K562 (cell line): ENCODE measurements at regions not wholly inside any gene's neighbourhood (a gene's known extent, or its start where the extent isn't known, plus 50 kb on each side); places are given as distances from the start of the nearest gene placed in this dataset.
A peak's percentile ranks its signal among the peaks of the same experiment; 100 is the strongest.

Source experiments
- ATAC-seq: fragments of 200-7000 bp; cut with Tn5 transposase; 3 replicates; pipeline ENCODE4 v1.9.1; 2020; ENCODE audit warnings: moderate library complexity
- BruUV-seq: library from RNA; stranded (reverse); fragments of 400-500 nt; replicated peaks from 2 replicates; lab custom pipeline; 2021; lab: Mats Ljungman, UMichigan
- CTCF ChIA-PET: fragments of 300-600 bp; formaldehyde crosslinking; extraction: SDS; loops from one replicate; lab custom pipeline; 2021; ENCODE audit warnings: low intra/inter-chr PET ratio; lab: Yijun Ruan, JAX
- POLR2A ChIA-PET: fragments of 300-600, 350-650 bp; sonication (Branson Sonifier 250); formaldehyde crosslinking; extraction: SDS; loops from one replicate; lab custom pipeline; 2021; ENCODE audit warnings: antibody characterized with exemption, inconsistent platforms; lab: Yijun Ruan, JAX
- DNase-seq, 4 experiments: peaks; one replicate each; pipeline versions ENCODE4 v3.0.0 to v3.0.0-alpha.2; 2011 to 2018; ENCODE audit warnings: low spot score in 3 of 4, mixed read lengths in 3 of 4; ENCODE audit errors: extremely low read depth in 1 of 4
- FAIRE-seq: peaks from 2 replicates; lab custom pipeline; 2011; peaks lifted over from hg19 to GRCh38; lab: Jason Lieb, UNC
- H2AFZ ChIP-seq: 2 replicates; pipeline ENCODE4 v1.6.0; 2011; ENCODE audit warnings: low read depth, low read length, control low read depth, inconsistent platforms
- H3K27ac ChIP-seq: fragments of 200-600 bp; 3 replicates; pipeline ENCODE4 v1.8.0; 2011; ENCODE audit warnings: low read depth, mild to moderate bottlenecking, control low read depth, inconsistent platforms, low read length, moderate library complexity, mixed read lengths; ENCODE audit errors: extremely low read depth
- H3K27me3 ChIP-seq, 2 experiments: fragments of 300-600 bp in 1 of 2; 2 replicates in 1 of 2; 3 replicates in 1 of 2; pipeline versions ENCODE4 v1.6.0 to v1.8.0; 2011; ENCODE audit warnings: inconsistent platforms in 2 of 2, low read length in 2 of 2, mild to moderate bottlenecking in 1 of 2, mixed read lengths in 1 of 2, moderate library complexity in 1 of 2; ENCODE audit not compliant: control insufficient read depth in 2 of 2, insufficient read depth in 2 of 2
- H3K36me3 ChIP-seq: fragments of 300-600 bp; 3 replicates; pipeline ENCODE4 v1.8.0; 2011; ENCODE audit warnings: mild to moderate bottlenecking, low read length, inconsistent platforms; ENCODE audit not compliant: control insufficient read depth, insufficient read depth
- H3K4me1 ChIP-seq, 2 experiments: fragments of 200-600 bp in 1 of 2; replicated peaks in 1 of 2; 2 replicates in 1 of 2; 3 replicates in 1 of 2; pipeline versions ENCODE4 v1.5.1 to v1.8.0; 2011; ENCODE audit warnings: inconsistent platforms in 2 of 2, low read length in 2 of 2, mild to moderate bottlenecking in 1 of 2, mixed read lengths in 1 of 2, moderate library complexity in 1 of 2; ENCODE audit not compliant: control insufficient read depth in 2 of 2, insufficient read depth in 2 of 2
- H3K4me2 ChIP-seq: 2 replicates; pipeline ENCODE4 v1.6.1; 2011; ENCODE audit warnings: low read length, control low read depth, inconsistent platforms, mixed read lengths; ENCODE audit not compliant: insufficient read depth
- H3K4me3 ChIP-seq: fragments of 200-600 bp; sonication (generic), shearing (Covaris generic); 2 replicates; pipeline ENCODE4 v1.5.1; 2016; ENCODE audit warnings: control low read depth, inconsistent platforms
- H3K79me2 ChIP-seq: fragments of 200-600 bp; 3 replicates; pipeline ENCODE4 v1.8.0; 2011; ENCODE audit warnings: low read length, inconsistent platforms; ENCODE audit not compliant: control insufficient read depth, insufficient read depth
- H3K9ac ChIP-seq, 2 experiments: 2 replicates each; pipeline versions ENCODE4 v1.6.0 to v1.6.1; 2011; ENCODE audit warnings: low read depth in 2 of 2, low read length in 2 of 2, control low read depth in 1 of 2, inconsistent platforms in 1 of 2, mild to moderate bottlenecking in 1 of 2, mixed read lengths in 1 of 2; ENCODE audit not compliant: insufficient read depth in 1 of 2
- H3K9me1 ChIP-seq: one replicate; pipeline ENCODE4 v1.6.0; 2011; ENCODE audit warnings: inconsistent platforms, mild to moderate bottlenecking, low read length, moderate library complexity; ENCODE audit not compliant: control insufficient read depth, insufficient read depth
- H3K9me3 ChIP-seq: replicated peaks from 2 replicates; pipeline ENCODE4 v1.5.1; 2011; ENCODE audit warnings: low read depth, low read length, inconsistent platforms; ENCODE audit not compliant: control insufficient read depth, insufficient read depth
- H4K20me1 ChIP-seq: replicated peaks from 2 replicates; pipeline ENCODE4 v1.6.1; 2011; ENCODE audit warnings: low read length, inconsistent platforms, mixed read lengths; ENCODE audit not compliant: control insufficient read depth, insufficient read depth
- C11orf30 ChIP-seq: fragments of 450-650 bp; IDR thresholded peaks from 2 replicates; pipeline ENCODE4 v1.6.1; 2016; ENCODE audit warnings: low read depth, mild to moderate bottlenecking
- CTCF ChIP-seq, 3 experiments: IDR thresholded peaks in 2 of 3; conservative IDR thresholded peaks in 1 of 3; 2 replicates each; pipeline ENCODE4 v1.5.1; 2011 to 2012; ENCODE audit warnings: low read length in 3 of 3, mild to moderate bottlenecking in 3 of 3, control low read depth in 2 of 3, improper control_type of control experiment in 1 of 3, inconsistent platforms in 1 of 3, low read depth in 1 of 3, mixed read lengths in 1 of 3, moderate library complexity in 1 of 3; ENCODE audit not compliant: insufficient read depth in 2 of 3
- EWSR1 ChIP-seq: fragments of 450-650 bp; IDR thresholded peaks from 2 replicates; pipeline ENCODE4 v1.6.1; 2018; ENCODE audit warnings: borderline replicate concordance, mild to moderate bottlenecking, low read depth, moderate library complexity; ENCODE audit not compliant: partially characterized antibody
- HDAC3 ChIP-seq: fragments of 450-650 bp; IDR thresholded peaks from 2 replicates; pipeline ENCODE4 v1.6.1; 2018; ENCODE audit warnings: borderline replicate concordance, mild to moderate bottlenecking, moderate library complexity; ENCODE audit not compliant: partially characterized antibody
- MAFF ChIP-seq: IDR thresholded peaks from 2 replicates; pipeline ENCODE4 v1.6.1; 2012; ENCODE audit warnings: low read length, improper control_type of control experiment
- MAFG ChIP-seq: fragments of 450-650 bp; conservative IDR thresholded peaks from 2 replicates; pipeline ENCODE4 v1.6.1; 2016; ENCODE audit warnings: missing genetic modification characterization, missing compliant biosample characterization
- MAFK ChIP-seq: IDR thresholded peaks from 2 replicates; pipeline ENCODE4 v1.6.1; 2011; ENCODE audit warnings: low read length, improper control_type of control experiment
- NFIC ChIP-seq: fragments of 450-650 bp; IDR thresholded peaks from 2 replicates; pipeline ENCODE4 v1.6.1; 2017; ENCODE audit warnings: mild to moderate bottlenecking, inconsistent platforms
- NFIX ChIP-seq: fragments of 250-450 bp; sonication (Bioruptor Pico); IDR thresholded peaks from 2 replicates; pipeline ENCODE4 v1.4.0; 2020; ENCODE audit warnings: low read depth, mild to moderate bottlenecking, moderate library complexity
- PHF21A ChIP-seq: fragments of 450-650 bp; IDR thresholded peaks from 2 replicates; pipeline ENCODE4 v1.6.1; 2017; ENCODE audit warnings: low read depth, borderline replicate concordance
- PHTF2 ChIP-seq: fragments of 250-450 bp; sonication (Bioruptor Pico); IDR thresholded peaks from 2 replicates; pipeline ENCODE4 v1.5.0; 2021; ENCODE audit warnings: mild to moderate bottlenecking
- RBM22 ChIP-seq: fragments of 200-400 bp; formaldehyde crosslinking; IDR thresholded peaks from 2 replicates; pipeline ENCODE4 v1.6.1; 2018; ENCODE audit warnings: low read length, low read depth; ENCODE audit not compliant: poor library complexity, severe bottlenecking
- ZNF197 ChIP-seq: fragments of 200-800 bp; sonication (Bioruptor generic); IDR thresholded peaks from 2 replicates; pipeline ENCODE4 v1.6.1; 2016; ENCODE audit warnings: low read depth, missing genetic modification characterization, missing compliant biosample characterization
- ZNF316 ChIP-seq: fragments of 450-650 bp; IDR thresholded peaks from 2 replicates; pipeline ENCODE4 v1.6.1; 2016
- ZNF699 ChIP-seq: fragments of 250-450 bp; sonication (Bioruptor Pico); IDR thresholded peaks from 2 replicates; pipeline ENCODE4 v1.8.0; 2021; ENCODE audit warnings: mild to moderate bottlenecking, moderate library complexity; ENCODE audit not compliant: insufficient replicate concordance
- WGBS: fragments of 100-300 bp; shearing (Covaris generic); methylation state at CpG from one replicate; pipeline ENCODE4 v1.1.6; 2016; ENCODE audit warnings: low coverage, mixed read lengths; ENCODE audit not compliant: insufficient coverage; ENCODE audit errors: missing lambda C conversion rate; 5-methylcytosine and 5-hydroxymethylcytosine counted together
- in situ Hi-C: fragments of 300-500 bp; cut with MboI; formaldehyde crosslinking; loops from 4 replicates; pipeline ENCODE4 v1.15.0; 2018; ENCODE audit warnings: inconsistent platforms, mixed read lengths
- intact Hi-C: fragments of 100-400 bp; cut with micrococcal nuclease; formaldehyde crosslinking; loops from 2 replicates; pipeline ENCODE4 v1.14.2; 2022

DNA sequence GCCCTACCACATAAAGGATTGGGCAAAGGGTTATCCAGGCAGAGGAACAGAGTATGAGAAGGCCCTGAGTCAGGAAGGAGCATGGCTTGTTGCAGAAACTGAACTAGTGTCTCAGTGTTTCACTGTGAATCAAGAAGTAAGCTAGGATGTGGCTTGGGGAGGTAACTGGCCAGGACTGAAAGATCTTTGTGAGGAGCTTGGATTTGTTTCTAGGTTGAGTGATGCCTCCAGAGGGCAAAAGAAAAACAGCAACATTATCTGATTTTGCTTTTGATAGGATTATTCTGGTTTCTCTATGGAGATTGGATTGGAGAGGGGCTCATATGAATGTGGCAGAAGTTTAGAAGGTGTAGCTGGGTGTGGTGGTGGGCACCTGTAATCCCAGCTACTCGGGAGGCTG is 137.9 kb upstream of the HDAC9 start:
- no peaks in the 10 kb centered on the region for H4K20me1 ChIP-seq
- ATAC-seq = no peak
- no peaks in the 10 kb centered on the region for H3K4me1 ChIP-seq
- no peak overlapping the region for H3K4me3 ChIP-seq
- ChIA-PET POLR2A (no interaction called here), CTCF (interaction anchor here (0.5 to 0.6 kb wide), 2 partner anchors 163 to 425 kb away, joined by 3 read pairs; no protein-coding TSS in a partner anchor)
- H3K27me3 ChIP-seq = no peaks in the 10 kb centered on the region
- peak in 1 of 4 experiments; percentile 9 for DNase-seq
- H3K4me2 ChIP-seq = no peak overlapping the region
- no peaks in the 10 kb centered on the region for H3K9me1 ChIP-seq
- TF ChIP-seq CTCF (IDR thresholded peaks at IDR 0.05 in 2 of 3, conservative IDR thresholded peaks at IDR 0.05 in 1 of 3; ENCODE audit: insufficient read depth in 2 of 3, low read depth in 1 of 3, low read length in 3 of 3) = peak in 1 of 3 experiments; percentile 20; a peak in 1 of 6 replicates
- no peak for TF ChIP-seq PHF21A
- H3K79me2 ChIP-seq = no peaks in the 10 kb centered on the region
- no peak for FAIRE-seq
- no peaks in the 10 kb centered on the region for H3K36me3 ChIP-seq
- no peak overlapping the region for H3K9ac ChIP-seq
- no peak overlapping the region for H3K27ac ChIP-seq
- 0% methylated on average over 1 of the region's 1 CpG for WGBS
- in situ Hi-C loops = loop anchor here (25.0 kb wide), 1 partner anchor 1305 kb away; no protein-coding TSS in a partner anchor
- intact Hi-C loops = loop anchor here (5.0 kb wide), 1 partner anchor 1310 kb away; no protein-coding TSS in a partner anchor
- no peak overlapping the region for H2AFZ ChIP-seq
- BruUV-seq = no TSS peak
- H3K9me3 ChIP-seq = no peaks in the 10 kb centered on the region

GRCh38 chr7:18361756-18362155 is 133.8 kb upstream of the HDAC9 start:
- ATAC-seq (no peak), DNase-seq (peak in 1 of 4 experiments; percentile 9), FAIRE-seq (no peak)
- H4K20me1 ChIP-seq = no peaks in the 10 kb centered on the region
- H3K79me2 ChIP-seq = no peaks in the 10 kb centered on the region
- H3K36me3 ChIP-seq = no peaks in the 10 kb centered on the region
- H3K9ac ChIP-seq = no peak overlapping the region
- H3K9me1 ChIP-seq = no peaks in the 10 kb centered on the region
- CTCF ChIA-PET = no interaction called here
- BruUV-seq = no TSS peak
- no peak overlapping the region for H3K27ac ChIP-seq
- H3K4me2 ChIP-seq = no peak overlapping the region
- TF ChIP-seq ZNF197 (CRISPR knock-in tag) (no peak), ZNF316 (peak; percentile 92), ZNF699 (no peak), NFIX (CRISPR knock-in tag) (peak; percentile 61; the same call in 1 of the 2 replicates), PHTF2 (no peak), NFIC (peak; percentile 90), HDAC3 (no peak), C11orf30 (peak; percentile 86), MAFK (peak; percentile 94), MAFF (peak; percentile 89), RBM22 (no peak), EWSR1 (no peak), MAFG (tag) (peak; percentile 89)
- no peak overlapping the region for H2AFZ ChIP-seq
- H3K27me3 ChIP-seq = no peaks in the 10 kb centered on the region
- H3K4me1 ChIP-seq = no peaks in the 10 kb centered on the region
- POLR2A ChIA-PET = interaction anchor here (0.7 kb wide), 1 partner anchor 61 kb away, joined by 3 read pairs; no protein-coding TSS in a partner anchor
- H3K9me3 ChIP-seq = no peaks in the 10 kb centered on the region
- intact Hi-C loops (no loop called here), in situ Hi-C loops (loop anchor here (25.0 kb wide), 1 partner anchor 1301 kb away; no protein-coding TSS in a partner anchor)
- WGBS = 0% methylated on average over 4 of the region's 4 CpGs
- H3K4me3 ChIP-seq = no peak overlapping the region
